ENCODE measurements at regions not wholly inside any gene's neighbourhood (a gene's known extent, or its start where the extent isn't known, plus 50 kb on each side); places are given as distances from the start of the nearest gene placed in this dataset.

- no peak for TF ChIP-seq CTCF (conservative IDR thresholded peaks at IDR 0.05; ENCODE audit: low read depth, low read length)
- no peak for DNase-seq (ENCODE audit: low read depth)
- H3K4me3 ChIP-seq (ENCODE audit: low read depth, low read length), result no peak overlapping the region
These were observed 247.1 kb downstream of the NPHP4 start for GRCh38 chr1:5744911-5745799.

GRCh38 chr1:5744341-5744740 is 247.9 kb downstream of the NPHP4 start:
- TF ChIP-seq CTCF (conservative IDR thresholded peaks at IDR 0.05; ENCODE audit: low read depth, low read length), result no peak
- no peak overlapping the region for H3K4me3 ChIP-seq (ENCODE audit: low read depth, low read length)
- DNase-seq (ENCODE audit: low read depth), result no peak

- TF ChIP-seq CTCF (conservative IDR thresholded peaks at IDR 0.05; ENCODE audit: low read depth, low read length), result no peak
- no peak for DNase-seq (ENCODE audit: low read depth)
- H3K4me3 ChIP-seq (ENCODE audit: low read depth, low read length), result no peak overlapping the region
These were observed 248.7 kb downstream of the NPHP4 start for GRCh38 chr1:5743435-5744095.

- H3K4me3 ChIP-seq (ENCODE audit: low read depth, low read length), result no peak overlapping the region
- DNase-seq (ENCODE audit: low read depth), result no peak
- no peak for TF ChIP-seq CTCF (conservative IDR thresholded peaks at IDR 0.05; ENCODE audit: low read depth, low read length)
These were observed 249.4 kb downstream of the NPHP4 start for GRCh38 chr1:5742801-5743200.

GRCh38 chr1:5742032-5742431 is 250.2 kb downstream of the NPHP4 start:
- DNase-seq (ENCODE audit: low read depth), result no peak
- no peak for TF ChIP-seq CTCF (conservative IDR thresholded peaks at IDR 0.05; ENCODE audit: low read depth, low read length)
- H3K4me3 ChIP-seq (ENCODE audit: low read depth, low read length), result no peak overlapping the region

- TF ChIP-seq CTCF (conservative IDR thresholded peaks at IDR 0.05; ENCODE audit: low read depth, low read length), result no peak
- H3K4me3 ChIP-seq (ENCODE audit: low read depth, low read length), result no peak overlapping the region
- DNase-seq (ENCODE audit: low read depth), result no peak
These were observed 251.1 kb downstream of the NPHP4 start for GRCh38 chr1:5740865-5741860.

Measured in epithelial cell of proximal tubule (primary cell).